IMR-90 (cell line): ENCODE measurements at regions not wholly inside any gene's neighbourhood (a gene's known extent, or its start where the extent isn't known, plus 50 kb on each side); places are given as distances from the start of the nearest gene placed in this dataset.

Experiments
- ATAC-seq: fragments of 200-7000 bp; cut with Tn5 transposase; 2 replicates; pipeline ENCODE4 v1.9.1; 2020; ENCODE audit warnings: low read depth, mild to moderate bottlenecking, moderate library complexity
- BruUV-seq: library from RNA; stranded (reverse); fragments of 400-500 nt; replicated peaks from 2 replicates; lab custom pipeline; 2021; lab: Mats Ljungman, UMichigan
- CTCF ChIA-PET: fragments of 300-600 bp; formaldehyde crosslinking; extraction: SDS; loops from one replicate; lab custom pipeline; 2021; ENCODE audit warnings: antibody characterized with exemption; lab: Yijun Ruan, JAX
- POLR2A ChIA-PET: fragments of 300-600 bp; sonication (Branson Sonifier 250); formaldehyde crosslinking; loops from one replicate; lab custom pipeline; 2022; ENCODE audit warnings: antibody characterized with exemption; ENCODE audit not compliant: unreplicated experiment; lab: Charles Lee
- DNase-seq: peaks from one replicate; pipeline ENCODE4 v3.0.0; 2013
- H2AFZ ChIP-seq: replicated peaks from 2 replicates; pipeline ENCODE3; 2013; ENCODE audit warnings: low read length, mild to moderate bottlenecking; ENCODE audit not compliant: poor library complexity
- H2AK5ac ChIP-seq: 2 replicates; pipeline ENCODE4 v1.6.1; 2013; ENCODE audit warnings: low read depth, low read length, inconsistent platforms
- H2AK9ac ChIP-seq: replicated peaks from 2 replicates; pipeline ENCODE3; 2013; ENCODE audit warnings: mild to moderate bottlenecking, low read depth, low read length, moderate library complexity; ENCODE audit not compliant: poor library complexity
- H2BK120ac ChIP-seq: 2 replicates; pipeline ENCODE4 v1.6.1; 2013; ENCODE audit warnings: low read depth, low read length, inconsistent platforms
- H2BK15ac ChIP-seq: 3 replicates; pipeline ENCODE4 v1.6.1; 2013; ENCODE audit warnings: low read depth, low read length, inconsistent platforms
- H2BK20ac ChIP-seq: 2 replicates; pipeline ENCODE4 v1.6.1; 2013; ENCODE audit warnings: low read depth, mild to moderate bottlenecking, inconsistent platforms, low read length, moderate library complexity
- H2BK5ac ChIP-seq: 2 replicates; pipeline ENCODE4 v1.6.1; 2013; ENCODE audit warnings: mild to moderate bottlenecking, low read depth, low read length, inconsistent platforms; ENCODE audit not compliant: poor library complexity, severe bottlenecking
- H3K14ac ChIP-seq: replicated peaks from 2 replicates; pipeline ENCODE4 v1.6.1; 2013; ENCODE audit warnings: low read depth, low read length, inconsistent platforms
- H3K18ac ChIP-seq: 2 replicates; pipeline ENCODE4 v1.6.1; 2013; ENCODE audit warnings: low read depth, low read length, control low read depth
- H3K23ac ChIP-seq: 2 replicates; pipeline ENCODE4 v1.6.1; 2013; ENCODE audit warnings: low read depth, low read length, inconsistent platforms
- H3K27ac ChIP-seq: 2 replicates; pipeline ENCODE4 v1.5.1; 2013; ENCODE audit warnings: mild to moderate bottlenecking, control low read depth, low read length; ENCODE audit not compliant: insufficient read depth
- H3K27me3 ChIP-seq: 2 replicates; pipeline ENCODE4 v1.6.1; 2013; ENCODE audit warnings: low read length; ENCODE audit not compliant: control insufficient read depth, insufficient read depth
- H3K36me3 ChIP-seq: 2 replicates; pipeline ENCODE4 v1.6.1; 2013; ENCODE audit warnings: low read length, mixed read lengths; ENCODE audit not compliant: control insufficient read depth, insufficient read depth
- H3K4ac ChIP-seq: 2 replicates; pipeline ENCODE4 v1.6.1; 2013; ENCODE audit warnings: low read depth, low read length, inconsistent platforms
- H3K4me1 ChIP-seq: 2 replicates; pipeline ENCODE4 v1.6.1; 2013; ENCODE audit warnings: low read length, mixed read lengths; ENCODE audit not compliant: control insufficient read depth, insufficient read depth
- H3K4me2 ChIP-seq: 2 replicates; pipeline ENCODE4 v1.6.1; 2013; ENCODE audit warnings: low read depth, mild to moderate bottlenecking, control low read depth, low read length, moderate library complexity
- H3K4me3 ChIP-seq: 2 replicates; pipeline ENCODE4 v1.5.1; 2013; ENCODE audit warnings: low read depth, mild to moderate bottlenecking, control low read depth, low read length, moderate library complexity; ENCODE audit not compliant: insufficient read depth
- H3K56ac ChIP-seq: 2 replicates; pipeline ENCODE4 v1.6.1; 2013; ENCODE audit warnings: low read length, inconsistent platforms; ENCODE audit not compliant: insufficient read depth; ENCODE audit errors: extremely low read depth
- H3K79me1 ChIP-seq, 2 experiments: 2 replicates each; pipeline ENCODE4 v1.6.1; 2013; ENCODE audit warnings: low read length in 2 of 2, inconsistent platforms in 1 of 2, low read depth in 1 of 2
- H3K9ac ChIP-seq: 2 replicates; pipeline ENCODE4 v1.6.1; 2013; ENCODE audit warnings: low read depth, low read length, control low read depth
- H3K9me1 ChIP-seq: 2 replicates; pipeline ENCODE4 v1.6.1; 2013; ENCODE audit warnings: low read length, inconsistent platforms; ENCODE audit not compliant: insufficient read depth
- H3K9me3 ChIP-seq: 2 replicates; pipeline ENCODE4 v1.6.1; 2013; ENCODE audit warnings: low read length; ENCODE audit not compliant: control insufficient read depth, insufficient read depth
- H4K20me1 ChIP-seq: 2 replicates; pipeline ENCODE4 v1.6.1; 2013; ENCODE audit warnings: low read length, inconsistent platforms; ENCODE audit not compliant: insufficient read depth
- H4K5ac ChIP-seq: 2 replicates; pipeline ENCODE4 v1.6.1; 2013; ENCODE audit warnings: mild to moderate bottlenecking, low read depth, low read length, control low read depth
- H4K8ac ChIP-seq, 2 experiments: 2 replicates each; pipeline ENCODE4 v1.6.1; 2013; ENCODE audit warnings: low read depth in 2 of 2, low read length in 2 of 2, control low read depth in 1 of 2, inconsistent platforms in 1 of 2
- H4K91ac ChIP-seq: 2 replicates; pipeline ENCODE4 v1.6.1; 2013; ENCODE audit warnings: low read depth, low read length, inconsistent platforms; ENCODE audit not compliant: insufficient read depth
- BHLHE40 ChIP-seq: fragments of 150-350 bp; IDR thresholded peaks from 2 replicates; pipeline ENCODE4 v1.6.1; 2016; ENCODE audit warnings: mild to moderate bottlenecking, low read depth, low read length
- CEBPB ChIP-seq: IDR thresholded peaks from 2 replicates; pipeline ENCODE4 v1.6.1; 2012; ENCODE audit warnings: low read depth, low read length, improper control_type of control experiment
- CHD1 ChIP-seq: IDR thresholded peaks from 2 replicates; pipeline ENCODE4 v1.6.1; 2012; ENCODE audit warnings: low read depth, low read length, improper control_type of control experiment
- FOS ChIP-seq: fragments of 150-350 bp; IDR thresholded peaks from 2 replicates; pipeline ENCODE4 v1.6.1; 2016; ENCODE audit warnings: low read depth, low read length
- MAFK ChIP-seq: IDR thresholded peaks from 2 replicates; pipeline ENCODE4 v1.6.1; 2012; ENCODE audit warnings: low read depth, low read length, improper control_type of control experiment
- MAZ ChIP-seq: IDR thresholded peaks from 2 replicates; pipeline ENCODE4 v1.6.1; 2012; ENCODE audit warnings: low read depth, mild to moderate bottlenecking, low read length, improper control_type of control experiment, moderate library complexity, borderline replicate concordance
- MXI1 ChIP-seq: IDR thresholded peaks from 2 replicates; pipeline ENCODE4 v1.6.1; 2012; ENCODE audit warnings: low read depth, mild to moderate bottlenecking, low read length, moderate library complexity, borderline replicate concordance
- NFE2L2 ChIP-seq: fragments of 150-350 bp; IDR thresholded peaks from 2 replicates; pipeline ENCODE4 v1.6.1; 2016; ENCODE audit warnings: low read depth, mild to moderate bottlenecking, low read length
- POLR2A ChIP-seq: IDR thresholded peaks from 2 replicates; pipeline ENCODE4 v1.6.1; 2012; ENCODE audit warnings: mild to moderate bottlenecking, low read depth, low read length
- RAD21 ChIP-seq: IDR thresholded peaks from 2 replicates; pipeline ENCODE4 v1.6.1; 2012; ENCODE audit warnings: low read length, improper control_type of control experiment
- RCOR1 ChIP-seq: IDR thresholded peaks from 2 replicates; pipeline ENCODE4 v1.6.1; 2012; ENCODE audit warnings: mild to moderate bottlenecking, low read length, improper control_type of control experiment; ENCODE audit not compliant: insufficient replicate concordance
- RFX5 ChIP-seq: IDR thresholded peaks from 2 replicates; pipeline ENCODE4 v1.8.0; 2012; ENCODE audit warnings: low read depth, mild to moderate bottlenecking, low read length, moderate library complexity
- SMC3 ChIP-seq: fragments of 150-350 bp; IDR thresholded peaks from 2 replicates; pipeline ENCODE4 v1.6.1; 2016; ENCODE audit warnings: low read depth, mild to moderate bottlenecking, antibody characterized with exemption, low read length, moderate library complexity
- WGBS, 2 experiments: methylation state at CpG; one replicate each; pipeline versions ENCODE4 v1.1.5 to v1.1.7; 2013; ENCODE audit warnings: missing lambda C conversion rate in 2 of 2; ENCODE audit not compliant: insufficient read length in 1 of 2; ENCODE audit errors: extremely low coverage in 2 of 2; 5-methylcytosine and 5-hydroxymethylcytosine counted together
- dilution Hi-C: fragments of 300-500 bp; cut with HindIII; formaldehyde crosslinking; loops from one replicate; pipeline ENCODE4 v1.14.3; 2018; ENCODE audit warnings: low sequenced_read_pairs; ENCODE audit not compliant: unreplicated experiment
- in situ Hi-C: fragments of 300-500 bp; cut with MboI; formaldehyde crosslinking; loops from 3 replicates; pipeline ENCODE4 v1.14.3; 2019; ENCODE audit warnings: low sequenced_read_pairs, inconsistent platforms, mixed read lengths
- intact Hi-C: fragments of 100-400 bp; cut with micrococcal nuclease; formaldehyde crosslinking; loops from 2 replicates; pipeline ENCODE4 v1.10.0; 2022
- TF ChIP-seq, protein P1 (sequence below): fragments of 150-350 bp; IDR thresholded peaks from 2 replicates; pipeline ENCODE4 v1.6.1; 2017; ENCODE audit warnings: mild to moderate bottlenecking, antibody characterized with exemption, low read length, low read depth
- TF ChIP-seq, protein P2 (sequence below): conservative IDR thresholded peaks from 2 replicates; pipeline ENCODE4 v1.5.1; 2012; ENCODE audit warnings: mild to moderate bottlenecking, low read depth, low read length, improper control_type of control experiment
- TF ChIP-seq, protein P3 (sequence below): fragments of 150-350 bp; IDR thresholded peaks from 2 replicates; pipeline ENCODE4 v1.6.1; 2016; ENCODE audit warnings: low read depth, mild to moderate bottlenecking, low read length, moderate library complexity, borderline replicate concordance

DNA sequence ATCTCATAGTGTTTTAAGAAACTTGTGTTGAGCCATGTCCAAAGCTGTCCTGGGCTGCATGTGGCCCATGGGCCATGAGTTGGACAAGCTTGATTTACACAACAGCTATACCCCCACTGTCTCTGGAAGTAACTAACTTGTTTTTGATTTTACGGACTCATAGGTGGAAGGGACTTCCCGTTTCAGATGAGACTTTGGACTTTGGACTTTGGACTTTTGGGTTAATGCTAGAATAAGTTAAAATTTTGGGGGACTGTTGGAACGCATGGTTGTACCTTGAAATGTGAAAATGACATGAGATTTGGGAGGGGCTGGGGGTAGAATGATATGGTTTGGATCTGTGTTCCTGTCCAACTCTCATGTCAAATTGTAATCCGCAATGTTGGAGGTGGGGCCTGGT, 52.6 kb upstream of the ZSWIM5 start:
- H3K79me1 ChIP-seq: no peaks in the 10 kb centered on the region
- ATAC-seq (no peak), DNase-seq (no peak)
- intact Hi-C loops: no loop called here
- H3K56ac ChIP-seq: no peak overlapping the region
- no peak overlapping the region for H2BK120ac ChIP-seq
- no peaks in the 10 kb centered on the region for H3K4me1 ChIP-seq
- TF ChIP-seq RFX5 (no peak), SMC3 (no peak), POLR2A (no peak), CEBPB (no peak), BHLHE40 (no peak), MXI1 (no peak), FOS (no peak), MAZ (no peak), CHD1 (no peak), RCOR1 (no peak), RAD21 (no peak), NFE2L2 (no peak), MAFK (no peak)
- TF ChIP-seq, protein P1, sequence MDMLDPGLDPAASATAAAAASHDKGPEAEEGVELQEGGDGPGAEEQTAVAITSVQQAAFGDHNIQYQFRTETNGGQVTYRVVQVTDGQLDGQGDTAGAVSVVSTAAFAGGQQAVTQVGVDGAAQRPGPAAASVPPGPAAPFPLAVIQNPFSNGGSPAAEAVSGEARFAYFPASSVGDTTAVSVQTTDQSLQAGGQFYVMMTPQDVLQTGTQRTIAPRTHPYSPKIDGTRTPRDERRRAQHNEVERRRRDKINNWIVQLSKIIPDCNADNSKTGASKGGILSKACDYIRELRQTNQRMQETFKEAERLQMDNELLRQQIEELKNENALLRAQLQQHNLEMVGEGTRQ: no peak
- TF ChIP-seq, protein P2, sequence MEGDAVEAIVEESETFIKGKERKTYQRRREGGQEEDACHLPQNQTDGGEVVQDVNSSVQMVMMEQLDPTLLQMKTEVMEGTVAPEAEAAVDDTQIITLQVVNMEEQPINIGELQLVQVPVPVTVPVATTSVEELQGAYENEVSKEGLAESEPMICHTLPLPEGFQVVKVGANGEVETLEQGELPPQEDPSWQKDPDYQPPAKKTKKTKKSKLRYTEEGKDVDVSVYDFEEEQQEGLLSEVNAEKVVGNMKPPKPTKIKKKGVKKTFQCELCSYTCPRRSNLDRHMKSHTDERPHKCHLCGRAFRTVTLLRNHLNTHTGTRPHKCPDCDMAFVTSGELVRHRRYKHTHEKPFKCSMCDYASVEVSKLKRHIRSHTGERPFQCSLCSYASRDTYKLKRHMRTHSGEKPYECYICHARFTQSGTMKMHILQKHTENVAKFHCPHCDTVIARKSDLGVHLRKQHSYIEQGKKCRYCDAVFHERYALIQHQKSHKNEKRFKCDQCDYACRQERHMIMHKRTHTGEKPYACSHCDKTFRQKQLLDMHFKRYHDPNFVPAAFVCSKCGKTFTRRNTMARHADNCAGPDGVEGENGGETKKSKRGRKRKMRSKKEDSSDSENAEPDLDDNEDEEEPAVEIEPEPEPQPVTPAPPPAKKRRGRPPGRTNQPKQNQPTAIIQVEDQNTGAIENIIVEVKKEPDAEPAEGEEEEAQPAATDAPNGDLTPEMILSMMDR: no peak
- TF ChIP-seq, protein P3, sequence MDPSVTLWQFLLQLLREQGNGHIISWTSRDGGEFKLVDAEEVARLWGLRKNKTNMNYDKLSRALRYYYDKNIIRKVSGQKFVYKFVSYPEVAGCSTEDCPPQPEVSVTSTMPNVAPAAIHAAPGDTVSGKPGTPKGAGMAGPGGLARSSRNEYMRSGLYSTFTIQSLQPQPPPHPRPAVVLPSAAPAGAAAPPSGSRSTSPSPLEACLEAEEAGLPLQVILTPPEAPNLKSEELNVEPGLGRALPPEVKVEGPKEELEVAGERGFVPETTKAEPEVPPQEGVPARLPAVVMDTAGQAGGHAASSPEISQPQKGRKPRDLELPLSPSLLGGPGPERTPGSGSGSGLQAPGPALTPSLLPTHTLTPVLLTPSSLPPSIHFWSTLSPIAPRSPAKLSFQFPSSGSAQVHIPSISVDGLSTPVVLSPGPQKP: no peak
- no peak overlapping the region for H3K14ac ChIP-seq
- in situ Hi-C loops: no loop called here
- no peak overlapping the region for H3K4me3 ChIP-seq
- no peak overlapping the region for H3K18ac ChIP-seq
- H2AFZ ChIP-seq: no peak overlapping the region
- dilution Hi-C loops: no loop called here
- H4K5ac ChIP-seq: no peak overlapping the region
- POLR2A ChIA-PET: no interaction called here
- H3K4me2 ChIP-seq: no peak overlapping the region
- no peak overlapping the region for H2BK5ac ChIP-seq
- H2BK20ac ChIP-seq: no peak overlapping the region
- CTCF ChIA-PET: no interaction called here
- no peaks in the 10 kb centered on the region for H3K9me1 ChIP-seq
- H2AK5ac ChIP-seq: no peak overlapping the region
- H4K8ac ChIP-seq: no peak overlapping the region
- H2BK15ac ChIP-seq: no peak overlapping the region
- BruUV-seq: no TSS peak
- no peak overlapping the region for H3K4ac ChIP-seq
- no peaks in the 10 kb centered on the region for H3K36me3 ChIP-seq
- peaks cover 14% of the 10 kb centered on the region for H3K9me3 ChIP-seq
- no peak overlapping the region for H3K27ac ChIP-seq
- H4K20me1 ChIP-seq: no peaks in the 10 kb centered on the region
- no peak overlapping the region for H4K91ac ChIP-seq
- no peak overlapping the region for H3K23ac ChIP-seq
- no CpG with 5 or more reads among the region's 4 CpGs for WGBS, 2 experiments
- no peaks in the 10 kb centered on the region for H3K27me3 ChIP-seq
- H3K9ac ChIP-seq: no peak overlapping the region
- H2AK9ac ChIP-seq: no peak overlapping the region
